Fibroblast of skin of back (primary cell): ENCODE measurements at regions not wholly inside any gene's neighbourhood (a gene's known extent, or its start where the extent isn't known, plus 50 kb on each side); places are given as distances from the start of the nearest gene placed in this dataset.
"Not testable (repeated sequence)": the region's sequence is repeated elsewhere in the genome, so short reads cannot be mapped to it uniquely, and the experiment has no call there.

Source experiments
- DNase-seq: peaks from one replicate; pipeline ENCODE4 v3.0.0-alpha.2; 2013

GRCh38 chr9:32894485-32894884 is 106.9 kb downstream of the APTX start:
- DNase-seq, result not testable (repeated sequence)

DNA sequence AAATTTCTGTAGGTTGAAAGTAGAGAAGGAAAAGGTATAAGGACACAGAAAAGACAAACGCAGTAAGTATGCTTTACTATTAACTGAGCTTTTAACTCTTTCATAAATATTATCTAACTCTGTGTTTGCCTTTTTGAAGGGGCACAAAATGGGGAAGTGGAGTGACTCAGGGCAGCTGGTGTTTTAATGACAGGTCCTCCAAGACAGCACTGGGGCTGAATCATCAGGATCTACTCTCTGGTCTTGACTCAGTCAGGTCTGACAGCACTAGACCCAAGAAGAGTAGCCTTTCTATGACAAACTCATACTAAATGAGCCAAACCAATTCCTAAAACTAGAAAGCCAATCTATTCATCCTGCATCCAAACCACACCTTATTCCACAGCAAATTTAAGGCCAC is 102.2 kb downstream of the APTX start:
- peak; percentile 5 for DNase-seq

- no peak for DNase-seq
Measured at GRCh38 chr9:32899761-32900160, 101.7 kb downstream of the APTX start.

GRCh38 chr9:32906213-32906612 is 95.2 kb downstream of the APTX start:
- no peak for DNase-seq

DNA sequence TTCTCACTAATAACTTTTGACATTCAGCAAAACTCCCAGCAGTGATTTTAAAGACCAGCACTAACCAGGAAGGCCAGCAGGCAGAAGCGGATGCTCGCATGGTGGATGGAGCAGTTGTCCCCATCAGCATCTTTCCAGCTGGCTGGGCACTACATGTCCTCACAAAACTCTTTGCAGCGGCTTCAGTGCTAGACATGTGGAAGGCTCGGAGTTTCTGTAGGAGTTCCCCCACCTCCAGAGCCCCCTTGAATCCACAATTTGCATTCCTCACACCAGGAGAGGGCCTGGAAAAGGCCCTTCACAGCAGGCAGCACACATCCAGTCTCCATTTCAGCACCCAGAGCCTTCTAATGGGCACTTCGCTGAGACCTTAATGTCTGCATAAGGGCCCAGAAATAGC is 85.6 kb downstream of the APTX start:
- no peak for DNase-seq

DNA sequence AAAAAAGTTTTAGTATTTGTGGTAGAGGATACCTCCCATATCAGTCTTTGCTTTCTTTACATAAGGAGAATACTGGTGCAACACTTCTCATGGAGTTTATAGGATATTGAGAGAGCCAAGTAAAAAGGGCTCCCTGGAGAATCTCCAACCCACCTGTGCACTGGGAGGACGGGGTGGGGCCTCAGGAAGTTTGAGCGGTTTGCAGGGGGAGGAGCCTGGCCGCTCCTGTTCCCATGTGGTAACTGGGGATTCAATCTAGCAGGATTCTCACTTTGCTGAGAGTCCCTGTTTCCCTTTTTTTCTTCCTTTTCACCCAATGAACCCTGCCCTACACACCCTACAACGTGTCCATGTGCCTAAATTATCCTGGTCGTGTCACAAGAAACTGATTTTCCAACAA is 82.8 kb downstream of the APTX start:
- DNase-seq, result no peak
